ENCODE measurements at regions not wholly inside any gene's neighbourhood (a gene's known extent, or its start where the extent isn't known, plus 50 kb on each side); places are given as distances from the start of the nearest gene placed in this dataset.
"Not testable (repeated sequence)": the region's sequence is repeated elsewhere in the genome, so short reads cannot be mapped to it uniquely, and the experiment has no call there.

DNA sequence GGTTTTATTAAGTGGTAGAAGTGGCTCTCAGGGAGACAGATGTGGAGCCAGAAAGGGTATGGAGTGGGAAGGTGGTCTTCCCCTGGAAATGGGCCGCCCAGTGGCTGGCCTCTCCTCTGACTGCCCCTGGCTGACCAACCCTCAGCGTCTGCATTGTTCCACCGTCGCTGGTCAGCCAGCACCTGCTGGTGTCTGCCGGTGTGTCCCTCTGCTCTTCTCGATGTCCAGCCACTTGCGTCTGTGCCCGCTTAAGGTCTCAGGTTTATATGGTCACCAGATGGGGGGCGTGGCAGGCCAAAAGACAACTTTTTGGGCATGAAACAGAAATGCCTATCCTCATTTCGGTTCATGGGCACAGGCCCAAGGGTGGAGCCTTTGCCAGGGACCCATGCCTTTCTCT is 1221.5 kb downstream of the JRKL start:
- ATAC-seq (ENCODE audit: poor library complexity) (no peak), DNase-seq (no peak)
- intact Hi-C loops (cut with DNase I) = no loop called here

DNA sequence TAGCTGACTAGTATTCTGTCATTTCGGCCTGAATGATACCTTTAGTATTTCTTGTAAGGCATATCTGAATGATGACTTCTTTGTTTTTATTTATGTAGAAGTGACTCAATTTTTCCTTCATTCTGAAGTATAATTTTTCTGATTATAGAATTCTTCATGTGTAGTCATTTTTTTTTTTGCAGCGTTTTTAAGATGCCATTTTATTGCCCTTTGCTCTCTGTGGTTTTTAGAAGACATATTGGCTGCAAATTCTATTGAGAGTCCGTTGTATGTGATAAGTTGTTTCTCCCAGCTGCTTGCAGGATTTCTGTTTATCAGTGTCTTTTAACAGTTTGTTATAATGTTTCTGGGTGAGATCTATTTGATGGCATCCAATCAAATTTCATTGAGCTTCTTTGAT is 1224.8 kb downstream of the JRKL start:
- no peak for DNase-seq
- intact Hi-C loops (cut with DNase I) = no loop called here
- ATAC-seq (ENCODE audit: poor library complexity) = no peak

DNA sequence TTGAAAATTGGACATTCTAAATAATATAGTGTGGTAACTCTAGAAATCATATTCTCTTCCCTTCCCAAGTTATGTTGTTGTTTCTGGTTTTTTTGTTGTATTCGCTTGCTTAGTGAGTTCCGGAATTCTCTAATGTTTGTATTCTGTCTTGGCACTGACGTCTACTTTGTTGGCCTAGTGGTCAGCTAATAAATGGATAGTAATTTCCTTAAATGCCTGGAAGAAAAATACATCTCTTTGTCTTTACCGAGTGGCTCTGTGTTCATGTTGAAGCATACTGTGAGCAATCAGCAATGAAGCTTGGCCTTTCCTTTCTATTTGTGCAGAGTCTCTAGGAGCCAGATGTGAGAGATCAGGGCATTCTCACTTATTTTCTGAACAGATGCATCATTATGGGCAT is 1225.7 kb downstream of the JRKL start:
- ATAC-seq (ENCODE audit: poor library complexity) = no peak
- DNase-seq = no peak
- intact Hi-C loops (cut with DNase I) = no loop called here

DNA sequence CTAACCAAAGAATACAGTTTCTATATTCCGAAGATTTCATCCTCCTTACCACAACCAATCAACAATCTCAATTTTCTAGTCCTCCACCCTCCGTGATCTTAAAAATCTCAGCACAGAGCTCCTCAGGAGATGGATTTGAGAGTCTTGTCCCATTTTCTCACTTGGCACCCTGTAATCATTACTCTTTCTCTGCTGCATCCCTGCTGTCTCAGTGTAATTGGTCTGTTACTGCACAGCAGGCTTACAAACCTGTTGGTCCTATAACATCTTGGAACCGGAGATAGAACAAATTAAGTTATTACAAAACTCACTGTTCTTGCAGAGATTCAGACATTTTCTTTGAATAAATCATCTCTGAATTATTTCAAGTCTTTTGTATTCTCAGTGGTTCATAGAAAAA is 1227.2 kb downstream of the JRKL start:
- ATAC-seq (ENCODE audit: poor library complexity) = no peak
- DNase-seq = no peak
- intact Hi-C loops (cut with DNase I) = no loop called here

DNA sequence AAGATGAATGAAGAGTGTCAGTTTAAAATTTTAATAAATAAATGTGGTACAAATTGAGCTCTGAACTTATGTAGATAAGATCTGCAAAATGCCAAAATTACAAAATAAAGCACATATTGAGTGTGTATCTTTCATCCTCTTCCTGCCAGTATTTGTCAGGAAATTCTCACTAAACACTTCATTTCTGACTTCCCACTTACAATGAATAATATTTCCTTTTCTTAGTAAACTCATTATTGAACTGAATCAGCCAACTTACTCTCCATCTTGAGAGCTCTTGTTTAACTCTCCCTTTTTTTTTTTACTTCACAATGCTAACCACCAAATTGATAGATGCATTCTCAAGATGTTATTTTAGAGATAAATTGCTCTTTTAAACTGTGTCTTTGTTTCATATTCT is 1230.2 kb downstream of the JRKL start:
- no peak for ATAC-seq (ENCODE audit: poor library complexity)
- no peak for DNase-seq
- intact Hi-C loops (cut with DNase I) = no loop called here

DNA sequence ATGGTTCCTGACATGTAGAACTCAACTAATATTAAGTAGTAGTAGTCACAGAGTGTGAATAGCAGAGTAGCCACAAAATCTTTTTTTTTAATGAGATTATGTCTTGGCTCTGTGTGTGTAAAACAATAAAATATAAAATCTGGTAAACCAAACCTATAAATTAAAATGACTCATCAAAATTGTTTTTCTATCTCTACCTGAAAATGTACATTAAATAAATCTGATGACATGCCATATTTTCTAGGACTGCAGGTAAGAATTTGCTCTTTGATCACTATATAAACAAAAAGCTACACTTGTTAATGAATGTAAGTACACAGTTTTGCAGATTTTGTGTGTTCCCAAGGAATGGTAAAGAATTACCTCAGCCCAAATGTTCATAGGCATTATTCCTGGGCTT is 1231.5 kb downstream of the JRKL start:
- intact Hi-C loops (cut with DNase I) = no loop called here
- ATAC-seq (ENCODE audit: poor library complexity) (no peak), DNase-seq (no peak)

DNA sequence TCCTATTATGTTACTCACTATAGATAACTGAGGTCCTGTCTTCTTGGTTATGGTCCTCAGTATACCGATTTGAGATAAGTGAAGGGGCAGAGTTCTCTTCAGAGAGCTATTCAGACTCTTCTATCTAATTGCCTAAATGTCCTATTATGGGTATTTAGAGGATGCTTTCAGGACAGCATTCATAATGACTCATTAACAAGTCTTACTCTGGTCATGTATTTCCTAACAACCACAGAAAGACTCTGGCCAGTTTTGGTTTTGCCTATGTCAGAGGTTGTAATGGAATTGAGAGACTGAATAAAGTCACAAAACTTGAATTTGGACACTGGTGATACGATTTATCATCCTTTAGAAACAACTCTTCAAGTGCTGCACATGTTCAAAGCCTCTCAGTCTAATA is 1233.0 kb downstream of the JRKL start:
- intact Hi-C loops (cut with DNase I) = no loop called here
- no peak for DNase-seq
- no peak for ATAC-seq (ENCODE audit: poor library complexity)

DNA sequence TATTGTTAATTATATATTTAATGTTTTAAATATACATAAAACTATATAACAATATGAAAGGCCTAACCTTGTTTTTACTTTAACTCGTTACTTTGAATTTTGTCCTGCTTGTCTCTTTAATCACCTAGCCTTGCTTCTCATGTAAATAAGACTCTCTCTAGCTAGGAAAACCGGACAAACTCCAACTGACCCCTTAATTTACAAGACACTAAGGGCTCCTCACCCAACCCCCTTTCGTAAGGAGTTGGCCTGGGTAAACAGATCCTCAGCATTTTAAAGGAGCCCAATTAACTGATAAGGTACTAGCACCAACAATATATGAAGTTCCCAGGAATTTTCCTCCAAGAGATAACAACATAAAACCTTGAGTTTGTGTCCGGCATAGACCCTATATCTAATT is 1246.9 kb downstream of the JRKL start:
- DNase-seq; ATAC-seq (ENCODE audit: poor library complexity); intact Hi-C loops (cut with DNase I): not testable (repeated sequence)

DNA sequence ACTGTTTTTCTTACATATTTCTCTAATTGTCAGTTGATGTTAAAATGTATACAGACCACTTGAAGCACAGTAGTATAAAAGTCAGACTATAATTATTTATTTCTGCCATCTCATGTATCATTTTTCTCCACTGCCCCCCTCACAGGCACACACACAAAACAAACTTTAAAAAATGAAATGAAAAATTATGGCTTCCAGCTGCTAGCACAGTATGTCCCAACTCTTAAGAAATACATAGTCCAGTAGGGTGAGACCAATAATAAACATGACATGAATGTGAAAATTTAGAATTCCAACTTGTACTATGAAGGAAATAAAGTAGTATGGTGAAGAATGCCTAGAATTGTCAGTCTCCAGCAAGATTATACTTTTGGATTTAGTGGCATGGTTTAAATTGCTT is 1247.9 kb downstream of the JRKL start:
- intact Hi-C loops (cut with DNase I) = no loop called here
- no peak for ATAC-seq (ENCODE audit: poor library complexity)
- DNase-seq = no peak

DNA sequence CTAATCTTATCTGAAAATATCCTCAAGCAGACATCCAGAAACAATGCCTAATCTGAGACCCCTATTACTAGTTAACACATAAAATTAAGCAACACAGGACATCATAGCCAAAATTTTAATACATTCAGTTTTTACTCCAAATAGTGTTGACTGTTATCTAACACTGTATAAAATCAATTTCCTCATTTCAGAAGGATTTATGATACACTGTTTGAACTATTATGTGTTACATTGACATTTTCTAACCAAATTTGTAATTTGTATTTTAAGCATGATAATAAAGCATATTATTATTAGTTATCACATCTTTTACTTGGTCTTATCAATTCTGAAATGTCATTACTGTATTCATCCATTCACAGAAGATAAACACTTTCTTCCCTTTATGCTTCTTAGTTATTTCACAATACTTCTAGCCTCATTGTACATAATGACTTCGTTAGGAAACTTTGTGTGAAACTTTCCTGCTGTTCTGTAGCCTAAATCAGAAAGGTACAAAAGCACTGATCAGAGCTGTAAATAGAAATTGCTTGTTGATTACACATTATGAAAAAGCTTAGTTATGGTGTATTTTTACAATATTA is 1248.9 kb downstream of the JRKL start:
- DNase-seq = no peak
- no peak for ATAC-seq (ENCODE audit: poor library complexity)
- intact Hi-C loops (cut with DNase I) = no loop called here

DNA sequence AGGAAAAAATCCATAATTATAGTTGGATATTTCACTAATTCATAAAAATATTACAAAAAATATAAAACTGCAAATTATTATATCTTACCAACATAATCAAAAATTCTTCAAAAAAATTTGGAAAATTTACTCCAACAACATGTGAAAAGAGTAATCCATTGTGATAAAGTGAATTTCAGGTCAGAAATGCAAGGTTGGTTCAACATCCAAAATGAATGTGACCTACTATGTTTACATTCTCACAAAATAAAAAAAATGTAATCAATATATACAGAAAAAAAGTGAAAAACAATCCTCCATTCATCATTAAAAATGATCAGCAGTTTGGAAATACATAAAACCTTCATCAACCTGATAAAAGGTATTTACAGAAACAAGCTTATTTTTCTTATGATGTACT is 1252.2 kb downstream of the JRKL start:
- ATAC-seq (ENCODE audit: poor library complexity) (no peak), DNase-seq (no peak)
- intact Hi-C loops (cut with DNase I) = no loop called here

DNA sequence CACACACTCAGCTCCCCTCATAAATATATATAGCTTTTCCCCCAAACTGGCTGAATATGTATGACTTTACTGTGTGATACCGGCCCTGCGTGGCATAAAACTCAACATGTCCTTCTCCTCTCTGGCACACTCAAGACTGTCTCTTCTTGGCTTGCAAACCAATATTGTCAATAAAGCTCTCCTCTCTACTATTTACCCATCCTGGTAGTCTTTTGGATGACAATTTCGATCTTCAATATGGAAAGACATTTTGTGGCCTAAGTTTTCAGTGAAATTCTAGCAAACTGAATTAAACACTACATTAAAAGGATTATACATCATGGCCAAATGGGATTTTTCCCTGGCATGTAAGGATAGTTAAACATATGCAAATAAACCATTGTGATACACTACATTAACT is 1255.9 kb downstream of the JRKL start:
- ATAC-seq (ENCODE audit: poor library complexity) (no peak), DNase-seq (no peak)
- intact Hi-C loops (cut with DNase I) = no loop called here

DNA sequence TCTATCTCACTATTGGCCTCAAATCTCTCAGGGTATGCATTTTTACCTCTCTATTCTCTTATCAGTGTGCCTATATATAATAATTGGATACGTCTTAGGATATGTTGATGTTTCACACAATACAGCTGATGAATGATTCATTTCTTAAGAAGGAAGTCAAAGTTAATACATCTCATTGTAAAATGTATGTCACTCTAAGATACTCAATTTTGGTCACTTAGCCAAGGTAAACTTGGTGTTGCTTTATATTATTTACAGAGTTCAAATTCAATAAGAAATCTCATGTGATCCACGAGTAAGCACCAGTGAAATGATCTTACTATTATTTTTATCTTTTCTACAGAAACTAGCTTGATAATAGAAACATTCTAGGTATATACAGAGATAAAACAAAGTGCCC is 1266.5 kb downstream of the JRKL start:
- ATAC-seq (ENCODE audit: poor library complexity) = no peak
- DNase-seq = no peak
- intact Hi-C loops (cut with DNase I) = no loop called here

DNA sequence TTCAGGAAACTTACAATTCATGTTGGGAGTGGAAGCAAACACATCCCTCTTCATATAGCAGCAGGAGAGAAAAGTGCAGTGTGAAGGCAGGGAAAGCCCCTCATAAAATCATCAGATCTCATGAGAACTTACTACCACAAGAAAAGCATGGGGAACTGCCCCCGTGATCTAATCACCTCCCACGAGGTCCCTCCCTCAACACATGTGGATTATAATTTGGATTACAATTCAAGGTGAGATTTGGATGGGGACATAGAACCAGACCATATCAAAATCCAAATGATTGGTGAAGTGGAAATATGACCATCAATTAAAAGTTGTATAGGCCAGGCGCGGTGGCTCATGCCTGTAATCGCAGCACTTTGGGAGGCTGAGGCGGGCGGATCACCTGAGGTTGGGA is 1268.0 kb downstream of the JRKL start:
- intact Hi-C loops (cut with DNase I) = no loop called here
- DNase-seq = no peak
- no peak for ATAC-seq (ENCODE audit: poor library complexity)

DNA sequence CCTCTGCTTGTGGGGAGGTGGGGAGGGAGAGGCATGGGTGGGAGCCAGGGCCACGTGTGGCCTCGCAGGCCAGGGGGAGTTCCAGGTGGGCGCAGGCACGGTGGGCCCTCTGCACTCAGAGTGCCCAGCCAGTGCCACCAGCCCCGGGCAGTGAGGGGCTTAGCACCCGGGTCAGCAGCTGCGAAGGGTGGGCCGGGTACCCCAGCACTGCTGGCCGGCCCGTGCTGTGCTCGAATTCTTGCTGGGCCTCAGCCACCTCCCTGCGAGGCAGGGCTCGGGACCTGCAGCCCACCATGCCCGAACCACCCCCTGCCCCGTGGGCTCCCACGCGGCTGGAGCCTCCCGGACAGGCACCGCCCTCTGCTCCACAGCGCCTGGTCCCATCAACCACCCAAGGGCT is 1277.2 kb downstream of the JRKL start:
- intact Hi-C loops (cut with DNase I) = no loop called here
- DNase-seq = no peak
- no peak for ATAC-seq (ENCODE audit: poor library complexity)

DNA sequence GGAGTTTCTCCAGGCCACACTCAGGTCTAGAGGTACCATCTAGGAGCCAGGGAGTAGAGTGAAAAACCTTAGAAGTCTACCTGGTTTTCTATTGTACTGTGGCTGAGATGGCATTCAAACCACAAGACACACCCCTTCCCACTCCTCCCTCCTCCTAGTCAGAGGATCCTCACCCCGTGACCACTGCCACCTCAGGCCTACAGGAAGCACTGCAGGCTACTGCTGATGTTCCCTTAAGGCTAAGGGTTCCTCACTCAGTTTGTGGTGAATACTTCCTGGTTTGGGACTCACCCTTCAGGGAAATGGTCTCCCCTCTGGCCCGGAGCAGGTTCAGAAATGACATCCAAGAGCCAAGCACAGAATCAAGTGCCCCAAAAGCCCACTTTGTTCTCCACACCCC is 1293.9 kb downstream of the JRKL start:
- ATAC-seq (ENCODE audit: poor library complexity) (no peak), DNase-seq (no peak)
- intact Hi-C loops (cut with DNase I) = no loop called here

DNA sequence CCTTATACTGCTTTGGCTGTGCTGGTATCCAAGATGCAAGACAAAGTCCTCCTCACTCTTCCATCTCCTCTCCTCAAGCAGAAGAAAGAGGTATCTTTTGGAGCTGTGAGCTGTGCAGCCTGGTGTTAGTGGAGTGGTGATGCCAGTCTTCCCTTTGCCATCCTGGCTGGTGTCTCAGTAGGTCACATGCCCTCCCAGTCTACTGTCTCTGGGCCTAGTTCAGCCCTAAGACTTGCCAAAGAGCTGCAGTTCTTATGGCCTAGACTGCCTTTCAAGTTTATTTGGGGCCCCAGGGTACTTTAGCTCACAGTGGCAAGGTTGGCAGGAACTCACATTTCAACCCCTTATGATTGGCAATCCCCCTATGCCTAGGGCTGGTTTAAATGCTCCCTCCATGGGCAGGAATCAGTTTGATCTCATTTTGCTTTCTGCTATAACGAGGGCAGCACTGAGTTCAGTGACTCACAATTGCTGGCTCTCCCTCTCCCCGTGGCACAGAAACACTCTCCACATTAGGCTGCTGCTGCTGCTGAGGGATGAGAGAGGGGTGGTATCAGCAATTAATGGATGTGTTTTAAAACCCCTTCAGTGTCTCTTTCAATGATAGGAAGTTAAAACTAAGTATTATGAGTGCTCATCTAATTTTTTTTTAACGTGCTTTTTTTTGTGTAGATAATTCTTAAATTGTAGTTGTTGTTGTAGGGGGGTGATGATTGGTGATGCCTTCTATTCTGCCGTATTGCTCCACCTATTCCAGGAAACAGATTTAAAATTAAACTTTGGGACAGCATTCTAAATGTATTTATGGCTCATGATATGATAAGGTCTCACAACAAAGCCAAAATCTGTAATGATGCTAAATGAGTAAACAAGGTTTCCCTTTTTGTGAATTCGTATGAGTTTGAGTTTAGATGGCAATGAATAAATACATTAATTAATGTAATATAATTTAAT is 1295.0 kb downstream of the JRKL start:
- intact Hi-C loops (cut with DNase I) = no loop called here
- DNase-seq (no peak), ATAC-seq (ENCODE audit: poor library complexity) (peak; percentile 89)

DNA sequence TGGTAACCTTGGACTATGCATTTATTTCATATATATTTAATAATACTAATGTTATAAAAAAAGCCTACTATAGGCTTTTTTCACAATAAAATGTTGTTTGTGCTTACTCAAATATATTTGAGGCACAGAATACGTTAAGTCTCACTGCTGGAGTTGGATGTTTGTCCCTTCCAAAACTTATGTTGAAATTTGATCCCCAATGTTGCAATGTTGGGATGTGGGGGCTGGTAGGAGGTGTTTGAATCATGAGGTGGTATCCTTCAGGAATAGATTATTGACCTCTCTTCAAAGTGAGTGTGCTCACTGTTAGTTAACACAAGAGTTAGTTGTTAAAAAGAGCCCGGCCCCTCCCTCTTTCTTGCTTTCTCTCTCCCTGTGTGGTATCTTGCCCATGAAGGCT is 1295.9 kb downstream of the JRKL start:
- DNase-seq = no peak
- ATAC-seq (ENCODE audit: poor library complexity) = no peak
- intact Hi-C loops (cut with DNase I) = no loop called here

DNA sequence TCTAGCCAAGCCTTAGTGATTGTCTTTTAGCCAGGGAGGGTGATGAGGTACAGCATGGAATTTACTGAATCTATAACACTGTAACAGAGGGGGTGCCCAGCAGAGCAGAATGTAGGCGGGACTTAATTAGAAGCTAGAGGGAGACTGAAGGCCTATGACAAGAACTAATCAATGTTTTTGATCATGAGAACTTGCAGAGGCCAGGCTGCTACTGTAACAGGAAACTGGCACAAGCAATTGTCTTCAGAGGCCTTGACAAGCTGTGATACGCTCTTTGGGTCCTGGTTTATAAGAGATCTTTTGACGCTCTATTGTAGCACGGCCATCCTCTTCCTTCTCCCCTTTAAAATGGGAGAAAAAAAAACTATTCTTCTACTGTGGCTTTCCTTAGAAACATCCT is 1297.3 kb downstream of the JRKL start:
- DNase-seq = no peak
- intact Hi-C loops (cut with DNase I) = no loop called here
- ATAC-seq (ENCODE audit: poor library complexity) = no peak

DNA sequence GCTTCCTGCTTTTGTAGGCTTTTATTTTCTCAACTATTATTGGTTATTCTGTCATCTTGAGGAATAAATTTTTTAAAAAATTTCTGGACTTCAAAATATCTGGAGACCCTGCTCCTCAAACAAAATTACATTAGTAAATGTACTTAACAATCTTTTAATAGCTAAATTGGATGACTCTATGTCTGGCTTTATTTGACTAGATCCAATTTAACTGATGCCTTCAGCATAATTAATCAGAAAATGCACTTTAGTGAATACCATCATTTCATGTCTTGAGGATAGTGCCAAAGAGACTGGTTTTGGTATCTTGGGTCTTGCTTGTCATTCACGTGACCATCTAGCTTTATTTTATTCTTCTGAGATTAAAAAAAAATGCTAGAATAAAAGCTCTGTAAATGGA is 1301.2 kb downstream of the JRKL start:
- ATAC-seq (ENCODE audit: poor library complexity) (no peak), DNase-seq (no peak)
- intact Hi-C loops (cut with DNase I) = no loop called here

DNA sequence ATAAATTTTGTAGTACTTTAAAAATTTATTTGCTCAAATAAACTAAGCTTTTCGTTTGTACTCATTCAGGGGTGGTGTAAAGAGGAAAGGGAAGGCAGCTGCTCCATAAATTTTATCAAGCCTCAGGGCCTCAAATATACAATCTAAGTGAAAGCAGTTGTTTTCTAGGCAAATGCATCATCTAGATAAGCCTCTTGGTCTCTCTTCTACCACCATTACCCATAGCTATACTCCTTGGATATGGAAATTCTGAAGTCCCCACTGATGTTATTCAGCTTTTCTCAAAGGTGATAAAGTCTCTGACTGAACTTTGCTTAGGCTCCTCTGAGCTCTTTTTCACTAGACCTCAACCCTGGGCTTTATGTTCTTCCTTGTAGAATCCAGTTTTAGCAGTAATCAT is 1313.1 kb downstream of the JRKL start:
- ATAC-seq (ENCODE audit: poor library complexity) = no peak

More for the DNA sequence above, 1313.1 kb downstream of the JRKL start:
- intact Hi-C loops (cut with DNase I) = no loop called here
- no peak for DNase-seq

Data from Right ventricle myocardium superior (tissue), 1 donor.